ENCODE measurements at regions not wholly inside any gene's neighbourhood (a gene's known extent, or its start where the extent isn't known, plus 50 kb on each side); places are given as distances from the start of the nearest gene placed in this dataset.
"Not testable (repeated sequence)": the region's sequence is repeated elsewhere in the genome, so short reads cannot be mapped to it uniquely, and the experiment has no call there.

DNA sequence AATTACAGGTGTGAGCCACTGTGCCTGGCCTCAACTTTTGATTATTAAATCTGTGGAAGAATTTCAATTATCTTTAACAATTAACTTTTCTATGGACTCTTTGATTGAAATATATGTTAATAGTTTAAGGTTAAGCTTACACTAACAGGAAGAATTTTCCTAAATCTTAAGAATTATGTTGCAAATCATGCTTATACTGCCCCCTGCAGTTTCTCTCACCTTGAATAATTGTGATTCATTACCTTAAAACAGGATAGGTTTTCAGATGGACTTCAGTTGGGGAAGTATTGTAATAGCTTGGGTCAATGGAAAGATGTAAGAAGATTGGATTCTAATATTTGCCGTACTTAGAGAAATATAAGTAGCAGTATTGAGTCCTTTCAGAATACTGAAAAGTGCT is 66.5 kb upstream of the NIPA1 start:
- peak; percentile 26 for TF ChIP-seq CTCF (IDR thresholded peaks at IDR 0.05; ENCODE audit: low read depth, low read length)
- H3K27ac ChIP-seq (ENCODE audit: low read length); H3K4me1 ChIP-seq (ENCODE audit: low read length); H3K4me2 ChIP-seq (ENCODE audit: low read length); H3K9me3 ChIP-seq (ENCODE audit: insufficient read depth, low read length); H3K36me3 ChIP-seq (replicated peaks; ENCODE audit: low read depth, low read length); H4K20me1 ChIP-seq (ENCODE audit: insufficient read depth, low read length); H3K79me2 ChIP-seq (ENCODE audit: low read length); H3K4me3 ChIP-seq (ENCODE audit: low read length); H2AFZ ChIP-seq (ENCODE audit: low read depth, low read length); H3K27me3 ChIP-seq (ENCODE audit: low read depth, low read length); H3K9ac ChIP-seq (ENCODE audit: low read length): not testable (repeated sequence)

DNA sequence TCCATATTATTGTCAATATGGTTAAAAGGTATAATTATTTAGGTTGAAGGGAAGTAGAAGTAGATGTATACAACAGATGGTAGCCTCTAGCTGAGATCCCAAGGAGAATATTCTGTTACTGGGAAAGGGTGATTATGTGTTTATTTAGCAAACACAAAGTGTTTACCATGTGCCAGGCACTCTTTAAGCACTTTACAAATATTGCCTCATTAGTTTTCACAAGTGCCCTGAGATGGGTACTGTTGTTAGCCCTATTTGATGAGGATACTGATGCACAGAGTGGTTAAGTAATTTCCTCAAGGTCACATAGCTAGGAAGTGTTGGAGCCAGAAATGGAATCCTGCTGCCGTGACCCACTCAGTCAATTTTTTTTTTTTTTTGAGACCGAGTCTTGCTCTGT is 60.3 kb upstream of the NIPA1 start:
- not testable (repeated sequence) for H3K27ac ChIP-seq (ENCODE audit: low read length); H3K4me2 ChIP-seq (ENCODE audit: low read length); H3K36me3 ChIP-seq (replicated peaks; ENCODE audit: low read depth, low read length); H3K9ac ChIP-seq (ENCODE audit: low read length); H3K79me2 ChIP-seq (ENCODE audit: low read length); H3K9me3 ChIP-seq (ENCODE audit: insufficient read depth, low read length); H2AFZ ChIP-seq (ENCODE audit: low read depth, low read length); H3K4me1 ChIP-seq (ENCODE audit: low read length); H3K4me3 ChIP-seq (ENCODE audit: low read length); H4K20me1 ChIP-seq (ENCODE audit: insufficient read depth, low read length); H3K27me3 ChIP-seq (ENCODE audit: low read depth, low read length)

- not testable (repeated sequence) for H4K20me1 ChIP-seq (ENCODE audit: insufficient read depth, low read length); H3K4me1 ChIP-seq (ENCODE audit: low read length); H2AFZ ChIP-seq (ENCODE audit: low read depth, low read length); H3K9ac ChIP-seq (ENCODE audit: low read length); H3K4me2 ChIP-seq (ENCODE audit: low read length); H3K79me2 ChIP-seq (ENCODE audit: low read length); H3K9me3 ChIP-seq (ENCODE audit: insufficient read depth, low read length); H3K27ac ChIP-seq (ENCODE audit: low read length); H3K4me3 ChIP-seq (ENCODE audit: low read length); H3K36me3 ChIP-seq (replicated peaks; ENCODE audit: low read depth, low read length); H3K27me3 ChIP-seq (ENCODE audit: low read depth, low read length)
These were observed 51.4 kb upstream of the NIPA1 start for GRCh38 chr15:22735067-22735466.

GRCh38 chr15:22735781-22736180 is 50.7 kb upstream of the NIPA1 start:
- no peaks in the 10 kb centered on the region for H3K79me2 ChIP-seq (ENCODE audit: low read length)
- no peak overlapping the region for H3K4me2 ChIP-seq (ENCODE audit: low read length)
- no peak overlapping the region for H3K9ac ChIP-seq (ENCODE audit: low read length)
- no peak overlapping the region for H2AFZ ChIP-seq (ENCODE audit: low read depth, low read length)
- H3K36me3 ChIP-seq (replicated peaks; ENCODE audit: low read depth, low read length): no peaks in the 10 kb centered on the region
- no peaks in the 10 kb centered on the region for H3K9me3 ChIP-seq (ENCODE audit: insufficient read depth, low read length)
- no peak overlapping the region for H3K4me3 ChIP-seq (ENCODE audit: low read length)
- no peak overlapping the region for H3K27ac ChIP-seq (ENCODE audit: low read length)
- TF ChIP-seq EZH2phosphoT487 (IDR thresholded peaks at IDR 0.05; ENCODE audit: low read depth) (no peak), CTCF (IDR thresholded peaks at IDR 0.05; ENCODE audit: low read depth, low read length) (no peak)
- H4K20me1 ChIP-seq (ENCODE audit: insufficient read depth, low read length): no peaks in the 10 kb centered on the region
- no peaks in the 10 kb centered on the region for H3K27me3 ChIP-seq (ENCODE audit: low read depth, low read length)
- no peaks in the 10 kb centered on the region for H3K4me1 ChIP-seq (ENCODE audit: low read length)

GRCh38 chr15:22736200-22736599 is 50.2 kb upstream of the NIPA1 start:
- H2AFZ ChIP-seq (ENCODE audit: low read depth, low read length); H3K9me3 ChIP-seq (ENCODE audit: insufficient read depth, low read length); H3K9ac ChIP-seq (ENCODE audit: low read length); H3K79me2 ChIP-seq (ENCODE audit: low read length); H3K4me3 ChIP-seq (ENCODE audit: low read length); H3K27ac ChIP-seq (ENCODE audit: low read length); H3K4me2 ChIP-seq (ENCODE audit: low read length); H3K27me3 ChIP-seq (ENCODE audit: low read depth, low read length); H4K20me1 ChIP-seq (ENCODE audit: insufficient read depth, low read length); H3K4me1 ChIP-seq (ENCODE audit: low read length); H3K36me3 ChIP-seq (replicated peaks; ENCODE audit: low read depth, low read length): not testable (repeated sequence)
